Activated CD4-positive, alpha-beta T cell treated with anti-CD3 and anti-CD28 coated beads, Interleukin-2, amount 50 U/mL, for 16 hours (primary cell): ENCODE measurements at regions not wholly inside any gene's neighbourhood (a gene's known extent, or its start where the extent isn't known, plus 50 kb on each side); places are given as distances from the start of the nearest gene placed in this dataset.
A peak's percentile ranks its signal among the peaks of the same experiment; 100 is the strongest.

Experiments used
- DNase-seq: peaks from one replicate; pipeline ENCODE4 v3.0.0-alpha.2; 2020

GRCh38 chr6:18976091-18976490 lies 588.9 kb downstream of the RNF144B start:
- no peak for DNase-seq

GRCh38 chr6:18976966-18977365 lies 589.8 kb downstream of the RNF144B start:
- no peak for DNase-seq

- DNase-seq, result no peak
Observed at GRCh38 chr6:18978337-18979128, 591.4 kb downstream of the RNF144B start.

- DNase-seq, result no peak
Observed at GRCh38 chr6:18985061-18985460, 597.9 kb downstream of the RNF144B start.

- no peak for DNase-seq
Observed at GRCh38 chr6:18985996-18986395, 598.8 kb downstream of the RNF144B start.

GRCh38 chr6:18988636-18989035 lies 601.5 kb downstream of the RNF144B start:
- DNase-seq, result no peak

- peak; percentile 45 for DNase-seq
Observed at GRCh38 chr6:18990059-18990978, 603.2 kb downstream of the RNF144B start.

- peak; percentile 10 for DNase-seq
Observed at GRCh38 chr6:18997375-18997826, 610.3 kb downstream of the RNF144B start.

- no peak for DNase-seq
Observed at GRCh38 chr6:19002976-19003560, 615.9 kb downstream of the RNF144B start.

GRCh38 chr6:19004176-19004575 lies 617.0 kb downstream of the RNF144B start:
- DNase-seq, result no peak

GRCh38 chr6:19009769-19010168 lies 622.6 kb downstream of the RNF144B start:
- DNase-seq, result no peak

- no peak for DNase-seq
Observed at GRCh38 chr6:19013026-19013705, 626.0 kb downstream of the RNF144B start.

- peak; percentile 1 for DNase-seq
Observed at GRCh38 chr6:19024737-19025136, 637.6 kb downstream of the RNF144B start.

GRCh38 chr6:19028201-19028600 lies 641.1 kb downstream of the RNF144B start:
- no peak for DNase-seq

- no peak for DNase-seq
Observed at GRCh38 chr6:19032591-19033295, 645.6 kb downstream of the RNF144B start.

GRCh38 chr6:19033683-19034082 lies 646.5 kb downstream of the RNF144B start:
- no peak for DNase-seq

- no peak for DNase-seq
Observed at GRCh38 chr6:19034986-19035385, 647.8 kb downstream of the RNF144B start.

- DNase-seq, result no peak
Observed at GRCh38 chr6:19035461-19036195, 648.5 kb downstream of the RNF144B start.

GRCh38 chr6:19036196-19036555 lies 649.0 kb downstream of the RNF144B start:
- DNase-seq, result no peak

GRCh38 chr6:19037607-19038006 lies 650.5 kb downstream of the RNF144B start:
- DNase-seq, result no peak

GRCh38 chr6:19039287-19039686 lies 652.1 kb downstream of the RNF144B start:
- no peak for DNase-seq

GRCh38 chr6:19041906-19042305 lies 654.8 kb downstream of the RNF144B start:
- no peak for DNase-seq
